Panc1 (cell line): ENCODE measurements at regions not wholly inside any gene's neighbourhood (a gene's known extent, or its start where the extent isn't known, plus 50 kb on each side); places are given as distances from the start of the nearest gene placed in this dataset.

ENCODE experiments used
- ATAC-seq: fragments of 200-7000 bp; cut with Tn5 transposase; 2 replicates; pipeline ENCODE4 v1.9.1; 2020; ENCODE audit warnings: mild to moderate bottlenecking, moderate library complexity
- BruUV-seq: library from RNA; stranded (reverse); fragments of 400-500 nt; replicated peaks from 2 replicates; lab custom pipeline; 2021; lab: Mats Ljungman, UMichigan
- CTCF ChIA-PET: fragments of 300-600 bp; sonication (Branson Sonifier 250); formaldehyde crosslinking; loops from one replicate; lab custom pipeline; 2022; ENCODE audit warnings: antibody characterized with exemption; lab: Charles Lee
- POLR2A ChIA-PET: fragments of 300-600 bp; sonication (Branson Sonifier 250); formaldehyde crosslinking; loops from one replicate; lab custom pipeline; 2022; ENCODE audit warnings: antibody characterized with exemption; lab: Charles Lee
- DNase-seq: peaks from one replicate; pipeline ENCODE4 v3.0.0-alpha.2; 2010; ENCODE audit warnings: low read depth, low spot score
- H3K27ac ChIP-seq: 2 replicates; pipeline ENCODE4 v1.5.1; 2011; ENCODE audit warnings: mild to moderate bottlenecking, low read length, inconsistent platforms
- H3K27me3 ChIP-seq: fragments of 200-500 bp; sonication (Bioruptor generic); 2 replicates; pipeline ENCODE4 v1.6.0; 2014; ENCODE audit warnings: low read length, inconsistent platforms; ENCODE audit not compliant: control insufficient read depth, insufficient read depth
- H3K36me3 ChIP-seq: fragments of 200-500 bp; sonication (Bioruptor generic); 2 replicates; pipeline ENCODE4 v1.5.1; 2014; ENCODE audit warnings: inconsistent platforms, mild to moderate bottlenecking, low read length, moderate library complexity; ENCODE audit not compliant: control insufficient read depth, insufficient read depth
- H3K4me1 ChIP-seq: 2 replicates; pipeline ENCODE4 v1.5.1; 2011; ENCODE audit warnings: inconsistent platforms, mild to moderate bottlenecking, low read length, moderate library complexity; ENCODE audit not compliant: control insufficient read depth, insufficient read depth
- H3K4me3 ChIP-seq, 2 experiments: 2 replicates each; pipeline ENCODE4 v1.5.1; 2011 to 2012; ENCODE audit warnings: low read depth in 2 of 2, low read length in 2 of 2, mild to moderate bottlenecking in 2 of 2, inconsistent platforms in 1 of 2, moderate library complexity in 1 of 2
- H3K9me3 ChIP-seq: fragments of 200-500 bp; sonication (Bioruptor generic); 2 replicates; pipeline ENCODE4 v1.5.1; 2014; ENCODE audit warnings: low read depth, mild to moderate bottlenecking, inconsistent platforms, low read length, moderate library complexity; ENCODE audit not compliant: control insufficient read depth, insufficient read depth
- POLR2AphosphoS5 ChIP-seq: IDR thresholded peaks from 2 replicates; pipeline ENCODE4 v1.6.1; 2012; ENCODE audit warnings: mild to moderate bottlenecking, low read depth, low read length, moderate library complexity
- SIN3A ChIP-seq: IDR thresholded peaks from 2 replicates; pipeline ENCODE4 v1.6.1; 2012; ENCODE audit warnings: low read depth, mild to moderate bottlenecking, low read length, moderate library complexity, borderline replicate concordance; ENCODE audit not compliant: insufficient read depth
- TCF7L2 ChIP-seq: IDR thresholded peaks from 2 replicates; pipeline ENCODE4 v1.6.1; 2011; ENCODE audit warnings: mild to moderate bottlenecking, low read depth, low read length, inconsistent platforms
- in situ Hi-C: cut with HindIII; loops from 2 replicates; pipeline ENCODE4 v1.10.0; 2016; ENCODE audit warnings: low sequenced_read_pairs, low pct_unique_long_range_greater_than_20kb
- intact Hi-C: fragments of 100-400 bp; cut with micrococcal nuclease; formaldehyde crosslinking; loops from one replicate; pipeline ENCODE4 v1.10.0; 2022; ENCODE audit not compliant: unreplicated experiment
- TF ChIP-seq, protein P1 (sequence below), 2 experiments: IDR thresholded peaks; 2 replicates each; pipeline ENCODE4 v1.6.1; 2011 to 2012; ENCODE audit warnings: low read depth in 2 of 2, control low read depth in 1 of 2, low read length in 1 of 2, mild to moderate bottlenecking in 1 of 2, moderate library complexity in 1 of 2; ENCODE audit not compliant: insufficient read depth in 1 of 2
- TF ChIP-seq, protein P2 (sequence below): fragments of 450-650 bp; IDR thresholded peaks from 2 replicates; pipeline ENCODE4 v1.5.1; 2017; ENCODE audit warnings: mild to moderate bottlenecking

DNA sequence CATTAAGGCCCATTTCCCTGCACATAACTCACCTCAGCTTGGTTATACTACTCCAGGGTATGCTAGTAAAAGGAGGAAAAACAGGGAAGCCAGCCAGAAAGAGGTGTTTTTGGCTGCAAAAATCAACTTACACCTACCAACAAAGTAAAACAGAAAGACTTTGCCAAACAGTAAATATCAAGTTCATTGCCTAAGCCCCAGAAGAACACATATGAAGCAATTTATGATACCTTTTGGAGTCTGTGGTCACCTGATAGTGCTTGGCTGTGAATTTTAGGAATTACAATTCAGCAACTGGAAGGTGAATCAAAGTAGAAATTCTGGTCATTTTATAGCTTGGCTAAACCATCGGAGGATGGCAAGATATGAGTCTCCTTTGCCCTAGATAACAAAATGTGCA, 463.7 kb upstream of the CLINT1 start:
- Histone ChIP-seq H3K4me1 (no peaks in the 10 kb centered on the region), H3K36me3 (no peaks in the 10 kb centered on the region), H3K27me3 (no peaks in the 10 kb centered on the region), H3K4me3 (no peak overlapping the region), H3K9me3 (no peaks in the 10 kb centered on the region), H3K27ac (no peak overlapping the region)
- in situ Hi-C loops (no loop called here), intact Hi-C loops (loop anchor here (5.0 kb wide), 1 partner anchor 535 kb away; no protein-coding TSS in a partner anchor)
- POLR2A ChIA-PET = no interaction called here
- CTCF ChIA-PET = no interaction called here
- DNase-seq = no peak
- TF ChIP-seq, protein P1, sequence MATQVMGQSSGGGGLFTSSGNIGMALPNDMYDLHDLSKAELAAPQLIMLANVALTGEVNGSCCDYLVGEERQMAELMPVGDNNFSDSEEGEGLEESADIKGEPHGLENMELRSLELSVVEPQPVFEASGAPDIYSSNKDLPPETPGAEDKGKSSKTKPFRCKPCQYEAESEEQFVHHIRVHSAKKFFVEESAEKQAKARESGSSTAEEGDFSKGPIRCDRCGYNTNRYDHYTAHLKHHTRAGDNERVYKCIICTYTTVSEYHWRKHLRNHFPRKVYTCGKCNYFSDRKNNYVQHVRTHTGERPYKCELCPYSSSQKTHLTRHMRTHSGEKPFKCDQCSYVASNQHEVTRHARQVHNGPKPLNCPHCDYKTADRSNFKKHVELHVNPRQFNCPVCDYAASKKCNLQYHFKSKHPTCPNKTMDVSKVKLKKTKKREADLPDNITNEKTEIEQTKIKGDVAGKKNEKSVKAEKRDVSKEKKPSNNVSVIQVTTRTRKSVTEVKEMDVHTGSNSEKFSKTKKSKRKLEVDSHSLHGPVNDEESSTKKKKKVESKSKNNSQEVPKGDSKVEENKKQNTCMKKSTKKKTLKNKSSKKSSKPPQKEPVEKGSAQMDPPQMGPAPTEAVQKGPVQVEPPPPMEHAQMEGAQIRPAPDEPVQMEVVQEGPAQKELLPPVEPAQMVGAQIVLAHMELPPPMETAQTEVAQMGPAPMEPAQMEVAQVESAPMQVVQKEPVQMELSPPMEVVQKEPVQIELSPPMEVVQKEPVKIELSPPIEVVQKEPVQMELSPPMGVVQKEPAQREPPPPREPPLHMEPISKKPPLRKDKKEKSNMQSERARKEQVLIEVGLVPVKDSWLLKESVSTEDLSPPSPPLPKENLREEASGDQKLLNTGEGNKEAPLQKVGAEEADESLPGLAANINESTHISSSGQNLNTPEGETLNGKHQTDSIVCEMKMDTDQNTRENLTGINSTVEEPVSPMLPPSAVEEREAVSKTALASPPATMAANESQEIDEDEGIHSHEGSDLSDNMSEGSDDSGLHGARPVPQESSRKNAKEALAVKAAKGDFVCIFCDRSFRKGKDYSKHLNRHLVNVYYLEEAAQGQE (IDR thresholded peaks at IDR 0.05; ENCODE audit: insufficient read depth in 1 of 2, low read depth in 2 of 2, low read length in 1 of 2) = no peak
- TF ChIP-seq, protein P2, sequence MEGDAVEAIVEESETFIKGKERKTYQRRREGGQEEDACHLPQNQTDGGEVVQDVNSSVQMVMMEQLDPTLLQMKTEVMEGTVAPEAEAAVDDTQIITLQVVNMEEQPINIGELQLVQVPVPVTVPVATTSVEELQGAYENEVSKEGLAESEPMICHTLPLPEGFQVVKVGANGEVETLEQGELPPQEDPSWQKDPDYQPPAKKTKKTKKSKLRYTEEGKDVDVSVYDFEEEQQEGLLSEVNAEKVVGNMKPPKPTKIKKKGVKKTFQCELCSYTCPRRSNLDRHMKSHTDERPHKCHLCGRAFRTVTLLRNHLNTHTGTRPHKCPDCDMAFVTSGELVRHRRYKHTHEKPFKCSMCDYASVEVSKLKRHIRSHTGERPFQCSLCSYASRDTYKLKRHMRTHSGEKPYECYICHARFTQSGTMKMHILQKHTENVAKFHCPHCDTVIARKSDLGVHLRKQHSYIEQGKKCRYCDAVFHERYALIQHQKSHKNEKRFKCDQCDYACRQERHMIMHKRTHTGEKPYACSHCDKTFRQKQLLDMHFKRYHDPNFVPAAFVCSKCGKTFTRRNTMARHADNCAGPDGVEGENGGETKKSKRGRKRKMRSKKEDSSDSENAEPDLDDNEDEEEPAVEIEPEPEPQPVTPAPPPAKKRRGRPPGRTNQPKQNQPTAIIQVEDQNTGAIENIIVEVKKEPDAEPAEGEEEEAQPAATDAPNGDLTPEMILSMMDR = no peak
- TF ChIP-seq POLR2AphosphoS5 = no peak
- ATAC-seq = no peak
- no TSS peak for BruUV-seq

DNA sequence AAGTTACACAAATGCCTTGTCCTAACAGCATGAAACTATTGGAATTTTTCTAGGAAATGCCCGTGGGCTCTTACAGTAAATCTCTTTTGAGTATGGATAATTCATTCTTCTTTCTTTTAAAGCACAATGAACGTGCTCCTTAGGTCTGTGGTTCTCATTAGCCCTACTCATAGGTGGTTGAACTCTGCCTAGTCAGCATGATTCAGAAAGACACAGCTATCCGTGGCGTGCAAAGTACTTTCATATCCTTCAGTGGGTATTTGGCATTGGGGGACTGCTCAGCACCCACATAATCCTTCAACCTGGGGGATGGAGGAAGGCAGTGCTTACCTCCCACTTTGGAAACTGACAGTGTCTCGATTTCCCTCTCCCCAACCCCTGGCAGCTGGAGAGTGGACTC, 462.0 kb upstream of the CLINT1 start:
- ChIA-PET POLR2A (no interaction called here), CTCF (no interaction called here)
- Histone ChIP-seq H3K36me3 (no peaks in the 10 kb centered on the region), H3K27ac (no peak overlapping the region), H3K27me3 (no peaks in the 10 kb centered on the region), H3K4me3 (no peak overlapping the region), H3K4me1 (no peaks in the 10 kb centered on the region), H3K9me3 (no peaks in the 10 kb centered on the region)
- BruUV-seq = no TSS peak
- in situ Hi-C loops = no loop called here
- no peak for ATAC-seq
- intact Hi-C loops = loop anchor here (5.0 kb wide), 1 partner anchor 536 kb away; no protein-coding TSS in a partner anchor
- no peak for DNase-seq
- no peak for TF ChIP-seq SIN3A

DNA sequence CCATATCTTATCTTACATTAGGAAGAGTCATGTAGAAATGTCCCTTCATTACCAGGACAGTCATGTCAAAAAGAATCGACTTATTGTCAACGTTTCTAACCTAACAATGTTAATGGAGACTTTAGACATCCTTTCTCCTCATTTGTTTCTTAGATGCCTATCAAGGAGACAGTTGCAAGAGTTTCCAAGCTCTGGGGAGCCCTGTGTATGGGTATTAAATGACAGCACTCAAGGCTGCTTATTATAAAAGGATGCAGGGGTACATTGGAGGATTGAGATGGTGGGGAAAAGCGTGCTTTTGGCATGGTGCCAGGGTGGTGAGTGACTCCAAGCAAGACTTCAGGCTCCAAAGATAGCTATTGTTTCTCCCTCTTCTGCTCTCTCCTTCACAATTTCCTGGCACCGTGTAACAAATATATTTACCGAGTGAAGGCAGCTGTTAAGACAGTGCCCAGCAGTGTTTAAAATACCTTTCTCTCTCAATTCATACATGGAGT, 461.3 kb upstream of the CLINT1 start:
- no peaks in the 10 kb centered on the region for H3K36me3 ChIP-seq
- intact Hi-C loops (loop anchor here (5.0 kb wide), 1 partner anchor 537 kb away; no protein-coding TSS in a partner anchor), in situ Hi-C loops (no loop called here)
- H3K9me3 ChIP-seq = no peaks in the 10 kb centered on the region
- CTCF ChIA-PET = no interaction called here
- no peak overlapping the region for H3K27ac ChIP-seq
- TF ChIP-seq, protein P2 = no peak
- TF ChIP-seq SIN3A (no peak), TCF7L2 (no peak), POLR2AphosphoS5 (no peak)
- TF ChIP-seq, protein P1 (IDR thresholded peaks at IDR 0.05; ENCODE audit: insufficient read depth in 1 of 2, low read depth in 2 of 2, low read length in 1 of 2) = no peak
- BruUV-seq = no TSS peak
- DNase-seq (no peak), ATAC-seq (no peak)
- H3K4me1 ChIP-seq = no peaks in the 10 kb centered on the region
- POLR2A ChIA-PET = no interaction called here
- H3K27me3 ChIP-seq = no peaks in the 10 kb centered on the region
- H3K4me3 ChIP-seq = no peak overlapping the region
